Esophagus squamous epithelium (tissue), 4 donors: ENCODE measurements at regions not wholly inside any gene's neighbourhood (a gene's known extent, or its start where the extent isn't known, plus 50 kb on each side); places are given as distances from the start of the nearest gene placed in this dataset.

Experiments used
- POLR2A ChIP-seq, 4 donors: fragments of 450-650 bp; IDR thresholded peaks; one replicate each; pipeline ENCODE4 v1.6.1; 2017; ENCODE audit warnings: antibody characterized with exemption in 4 of 4, mild to moderate bottlenecking in 4 of 4, moderate library complexity in 3 of 4
- TF ChIP-seq, protein P1 (sequence below), 6 experiments: fragments of 450-650 bp in 4 of 6; fragments of 200-600 bp in 2 of 6; sonication (generic) in 2 of 6; IDR thresholded peaks; one replicate each; pipeline ENCODE4 v1.5.1; 2016 to 2019; ENCODE audit warnings: antibody characterized with exemption in 6 of 6, mild to moderate bottlenecking in 4 of 6, moderate library complexity in 4 of 6

DNA sequence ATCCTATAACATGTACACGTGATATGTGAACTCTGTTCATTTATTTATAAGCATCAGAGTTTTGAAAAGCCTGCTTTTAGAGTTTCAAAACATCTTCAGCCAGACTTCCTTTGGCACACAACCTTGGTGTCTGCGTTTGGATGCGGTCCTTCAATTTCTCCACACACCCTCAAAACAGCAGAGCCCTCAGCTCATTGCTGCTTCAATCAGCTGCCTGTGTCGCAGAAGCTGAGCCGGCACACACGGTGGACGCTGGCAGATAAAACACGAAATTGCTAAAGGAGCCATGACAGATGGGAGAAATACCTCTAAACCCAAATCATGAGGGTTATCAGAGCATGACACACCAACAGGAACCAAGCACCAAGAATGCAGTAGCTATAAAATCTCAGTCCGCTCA, 396.4 kb upstream of the AKR1E2 start:
- TF ChIP-seq, protein P1, sequence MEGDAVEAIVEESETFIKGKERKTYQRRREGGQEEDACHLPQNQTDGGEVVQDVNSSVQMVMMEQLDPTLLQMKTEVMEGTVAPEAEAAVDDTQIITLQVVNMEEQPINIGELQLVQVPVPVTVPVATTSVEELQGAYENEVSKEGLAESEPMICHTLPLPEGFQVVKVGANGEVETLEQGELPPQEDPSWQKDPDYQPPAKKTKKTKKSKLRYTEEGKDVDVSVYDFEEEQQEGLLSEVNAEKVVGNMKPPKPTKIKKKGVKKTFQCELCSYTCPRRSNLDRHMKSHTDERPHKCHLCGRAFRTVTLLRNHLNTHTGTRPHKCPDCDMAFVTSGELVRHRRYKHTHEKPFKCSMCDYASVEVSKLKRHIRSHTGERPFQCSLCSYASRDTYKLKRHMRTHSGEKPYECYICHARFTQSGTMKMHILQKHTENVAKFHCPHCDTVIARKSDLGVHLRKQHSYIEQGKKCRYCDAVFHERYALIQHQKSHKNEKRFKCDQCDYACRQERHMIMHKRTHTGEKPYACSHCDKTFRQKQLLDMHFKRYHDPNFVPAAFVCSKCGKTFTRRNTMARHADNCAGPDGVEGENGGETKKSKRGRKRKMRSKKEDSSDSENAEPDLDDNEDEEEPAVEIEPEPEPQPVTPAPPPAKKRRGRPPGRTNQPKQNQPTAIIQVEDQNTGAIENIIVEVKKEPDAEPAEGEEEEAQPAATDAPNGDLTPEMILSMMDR (IDR thresholded peaks at IDR 0.05), result no peak
- no peak for TF ChIP-seq POLR2A (IDR thresholded peaks at IDR 0.05)
